Effector CD4-positive, alpha-beta T cell (primary cell): ENCODE measurements at regions not wholly inside any gene's neighbourhood (a gene's known extent, or its start where the extent isn't known, plus 50 kb on each side); places are given as distances from the start of the nearest gene placed in this dataset.
"Not testable (repeated sequence)": the region's sequence is repeated elsewhere in the genome, so short reads cannot be mapped to it uniquely, and the experiment has no call there.

ENCODE experiments used
- DNase-seq: peaks from one replicate; pipeline ENCODE4 v3.0.0-alpha.2; 2020

DNA sequence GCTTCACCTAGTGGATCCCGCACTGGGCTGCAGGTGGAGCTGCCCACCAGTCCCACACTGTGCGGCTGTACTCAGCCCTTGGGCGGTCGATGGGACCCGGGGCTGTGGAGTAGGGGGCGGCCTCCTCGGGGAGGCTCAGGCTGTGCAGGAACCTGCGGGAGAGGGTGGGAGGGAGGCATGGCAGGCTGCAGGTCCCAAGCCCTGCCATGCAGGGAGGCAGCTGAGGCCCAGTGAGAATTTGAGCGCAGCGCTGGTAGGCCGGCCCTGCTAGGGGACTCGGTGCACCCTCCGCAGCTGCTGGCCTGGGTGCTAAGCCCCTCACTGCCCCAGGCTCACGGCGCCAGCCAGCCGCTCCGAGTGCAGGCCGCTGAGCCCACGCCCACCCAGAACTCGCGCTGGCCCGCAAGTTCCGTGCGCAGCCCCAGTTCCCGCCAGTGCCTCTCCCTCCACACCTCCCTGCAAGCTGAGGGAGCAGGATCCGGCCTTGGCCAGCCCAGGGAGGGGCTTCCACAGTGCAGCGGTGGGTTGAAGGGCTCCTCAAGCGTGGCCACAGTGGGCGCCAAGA lies 1407.6 kb downstream of the EPHA7 start:
- no peak for DNase-seq

DNA sequence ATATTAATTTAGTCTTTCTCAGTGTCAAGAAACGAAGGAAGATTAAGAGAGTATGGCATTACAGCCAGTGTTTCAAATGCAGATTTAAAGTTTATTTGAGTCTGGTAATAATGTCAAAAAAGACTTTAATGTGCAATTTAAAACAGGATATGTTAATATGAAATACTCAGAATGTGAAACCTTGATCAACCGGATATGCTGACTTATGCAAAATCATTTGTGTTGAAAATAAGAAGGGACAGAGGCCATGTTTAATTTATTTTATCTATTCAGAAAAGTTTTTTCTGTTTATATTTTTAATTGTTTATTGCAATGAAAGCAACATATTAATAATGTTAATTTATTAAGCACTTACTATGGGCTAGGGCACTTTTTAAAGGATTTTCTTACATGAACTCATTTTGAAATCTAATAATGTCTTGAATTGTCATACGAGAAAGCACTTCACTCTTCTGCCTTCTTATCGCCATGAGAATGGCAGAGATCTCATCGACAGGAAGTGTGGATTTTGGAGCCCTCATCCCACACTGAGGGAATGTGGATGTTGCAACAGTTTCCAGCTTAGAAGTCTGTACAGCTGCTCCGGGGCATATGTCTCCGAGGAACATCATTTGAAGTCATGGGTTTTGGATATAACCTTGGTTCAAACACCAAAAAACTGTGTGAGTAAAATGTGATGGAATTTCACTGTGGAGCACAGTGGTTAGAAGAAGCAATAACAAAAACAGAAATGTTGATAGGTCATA lies 1410.4 kb downstream of the EPHA7 start:
- DNase-seq = no peak

DNA sequence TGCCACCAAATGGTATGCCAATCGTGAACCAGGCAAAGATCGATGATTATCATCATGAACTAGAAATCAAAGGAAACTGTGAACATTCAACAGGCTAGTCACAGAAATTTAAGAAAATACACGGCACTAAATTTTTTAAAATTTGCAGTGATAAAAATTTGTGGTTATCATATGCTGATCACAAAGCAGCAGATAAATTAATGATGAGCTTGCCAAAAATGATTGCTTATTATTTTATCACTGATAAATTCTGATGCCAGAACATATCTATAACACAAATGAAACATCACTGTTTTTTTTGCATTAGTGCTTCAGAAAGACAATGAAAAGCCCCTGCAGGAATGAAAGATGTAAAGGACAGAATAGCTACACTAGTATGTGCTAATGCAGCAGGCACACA lies 1413.2 kb upstream of the MAP3K7 start:
- DNase-seq = no peak

DNA sequence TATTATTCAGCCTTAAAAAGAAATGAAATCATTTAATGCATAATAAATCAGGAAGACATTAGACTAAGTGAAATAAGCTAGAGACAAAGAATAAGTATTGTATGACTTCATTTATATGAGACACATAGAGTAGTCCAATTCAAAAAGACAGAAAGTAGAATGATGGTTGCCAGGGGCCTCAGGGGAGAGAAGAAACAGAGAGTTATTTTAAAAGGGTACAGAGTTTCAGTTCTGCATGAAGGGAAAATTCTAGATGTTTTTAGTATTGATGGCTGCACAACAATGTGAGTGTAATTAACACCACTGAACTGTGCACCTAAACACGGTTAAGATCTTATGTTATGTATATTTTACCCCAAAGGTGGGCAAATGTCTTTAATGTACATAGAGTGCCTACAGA lies 1407.9 kb upstream of the MAP3K7 start:
- DNase-seq = no peak

DNA sequence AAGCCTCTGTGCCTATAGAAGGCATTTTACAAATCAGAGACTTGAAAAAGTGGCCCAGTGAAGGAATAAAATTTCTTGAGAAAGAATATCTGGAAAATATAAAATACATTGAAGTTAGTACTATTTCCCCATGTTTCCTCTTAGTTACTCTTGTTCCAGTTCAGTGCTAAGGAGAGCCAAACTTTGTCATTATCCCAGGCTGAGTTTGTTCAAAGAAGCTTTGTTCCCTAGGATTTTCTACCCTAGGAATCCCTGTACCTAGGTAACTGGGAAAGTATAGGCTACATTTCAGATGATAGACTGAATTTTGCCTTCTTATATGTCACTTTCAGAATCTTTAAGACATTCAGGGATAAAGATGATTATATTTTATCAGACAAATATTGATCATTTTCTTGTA lies 1395.7 kb upstream of the MAP3K7 start:
- DNase-seq = no peak

DNA sequence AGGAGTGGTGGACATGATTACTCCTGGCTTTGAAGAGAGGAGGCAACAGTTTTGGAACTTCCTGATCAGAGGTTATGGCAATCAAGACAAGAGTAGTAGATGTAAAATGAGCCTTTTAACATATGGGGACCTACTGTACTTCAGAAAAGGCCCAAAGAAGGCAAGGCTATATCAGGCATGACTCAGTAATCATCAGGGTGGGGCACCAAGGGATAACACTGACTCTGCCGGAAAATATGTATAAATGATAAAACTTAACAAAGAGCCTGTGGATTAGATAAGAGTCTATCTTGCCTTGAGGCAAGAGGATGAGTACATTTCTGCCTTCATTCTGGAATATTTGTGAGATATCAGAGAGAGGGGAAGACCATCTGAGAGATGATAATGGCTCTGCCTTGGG lies 1389.9 kb upstream of the MAP3K7 start:
- no peak for DNase-seq

DNA sequence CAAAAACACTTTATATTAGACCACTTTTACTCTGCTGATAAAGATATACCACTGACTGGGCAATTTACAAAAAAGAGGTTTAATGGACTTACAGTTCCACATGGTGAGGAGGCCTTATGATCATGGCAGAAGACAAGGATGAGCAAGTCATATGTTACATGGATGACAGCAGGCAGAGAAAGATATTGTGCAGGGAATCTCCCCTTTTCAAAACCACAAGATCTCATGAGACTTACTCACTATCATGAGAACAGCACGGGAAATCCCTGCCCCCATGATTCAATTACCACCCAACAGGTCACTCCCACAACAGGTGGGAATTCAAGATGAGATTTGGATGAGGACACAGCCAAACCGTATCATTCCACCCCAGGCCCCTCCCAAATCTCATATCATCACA lies 1383.8 kb upstream of the MAP3K7 start:
- DNase-seq = no peak

DNA sequence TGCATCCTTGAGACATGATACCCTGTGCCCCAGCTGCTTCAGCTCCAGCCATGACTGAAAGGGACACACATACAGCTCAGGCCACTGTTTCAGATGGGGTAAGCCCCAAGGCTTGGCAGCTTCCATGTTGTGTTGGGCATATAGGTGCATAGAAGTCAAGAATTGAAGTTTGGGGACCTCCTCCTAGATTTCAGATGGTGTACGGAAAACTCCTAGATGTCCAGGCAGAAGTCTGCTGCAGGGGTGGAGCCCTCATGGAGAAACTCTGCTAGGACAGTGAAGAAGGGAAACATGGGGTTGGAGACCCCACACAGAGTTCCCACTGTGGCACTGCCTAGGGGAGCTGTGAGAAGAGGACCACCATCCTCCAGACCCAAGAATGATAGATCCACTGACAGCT lies 1379.0 kb upstream of the MAP3K7 start:
- no peak for DNase-seq

DNA sequence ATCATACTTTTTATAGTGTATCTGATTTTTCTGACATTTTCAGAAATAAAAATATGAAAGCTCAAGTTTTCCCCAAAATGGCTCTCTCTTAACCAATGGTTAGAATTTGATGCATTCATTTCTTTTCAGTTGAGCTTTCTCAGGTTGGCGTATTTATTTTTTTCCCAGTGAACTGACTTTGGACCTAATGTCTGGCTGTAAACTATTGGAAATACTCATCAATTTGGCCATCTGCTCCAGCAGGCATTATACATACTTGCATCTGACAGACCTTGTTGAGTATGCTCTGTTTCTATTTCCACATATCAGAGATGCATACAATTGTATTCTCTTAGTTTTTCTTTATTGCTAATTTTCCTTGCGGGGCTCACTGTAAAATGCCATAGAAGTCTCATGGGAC lies 1374.8 kb upstream of the MAP3K7 start:
- DNase-seq = no peak

DNA sequence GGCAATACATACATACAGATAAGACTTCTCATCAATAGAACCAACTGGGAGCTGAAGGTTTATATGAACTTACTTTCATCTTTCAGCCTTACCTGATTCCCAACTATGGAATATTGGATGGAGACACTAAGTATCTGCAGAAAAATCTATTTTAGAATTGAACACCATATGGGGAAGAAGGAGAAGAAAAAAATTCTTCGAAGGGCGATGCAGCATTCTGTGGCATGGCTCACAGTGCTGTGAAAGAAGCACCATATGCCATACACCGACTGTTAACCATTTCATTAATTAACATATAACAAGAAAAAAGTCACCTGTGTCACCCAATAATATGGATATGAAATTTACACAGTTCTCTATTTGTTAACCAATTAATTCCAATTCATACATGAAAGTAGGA lies 1374.4 kb upstream of the MAP3K7 start:
- DNase-seq = no peak

DNA sequence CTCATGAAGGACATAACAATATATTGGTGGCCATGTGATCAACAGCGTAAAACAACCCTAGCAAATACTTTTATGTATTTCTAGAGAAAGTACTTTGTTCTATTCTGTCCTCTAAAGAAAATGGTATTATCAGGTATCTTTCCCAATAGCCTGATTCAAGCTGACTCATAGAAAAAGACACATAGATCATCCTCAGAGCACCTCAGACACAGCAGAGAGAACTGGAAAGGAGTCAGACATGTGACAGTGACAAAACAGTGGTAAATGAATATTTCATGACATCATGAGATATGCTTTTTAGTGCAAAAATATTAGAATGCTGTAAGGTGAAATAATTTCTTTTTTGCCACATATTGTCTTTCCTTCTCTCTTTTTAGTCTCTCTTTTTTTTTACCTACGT lies 1355.0 kb upstream of the MAP3K7 start:
- no peak for DNase-seq

DNA sequence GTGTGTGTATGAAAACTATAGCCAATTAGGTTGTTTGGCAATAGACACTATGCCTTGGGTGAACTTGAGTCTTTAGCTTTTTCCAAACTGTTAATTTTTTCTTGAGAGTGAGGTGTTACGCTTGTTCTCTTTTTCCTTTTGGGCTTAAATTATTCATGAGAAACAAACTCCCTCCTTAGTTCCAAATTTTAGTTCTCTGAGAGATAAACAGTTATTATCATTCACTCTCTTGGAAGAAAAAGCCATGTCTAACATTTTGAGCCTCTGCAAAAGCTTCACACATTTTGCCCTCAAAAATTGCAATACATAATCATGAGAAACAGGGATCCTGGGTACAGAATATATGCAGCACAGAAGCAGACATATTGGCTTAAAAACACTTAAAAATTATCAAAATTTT lies 1353.9 kb upstream of the MAP3K7 start:
- no peak for DNase-seq

DNA sequence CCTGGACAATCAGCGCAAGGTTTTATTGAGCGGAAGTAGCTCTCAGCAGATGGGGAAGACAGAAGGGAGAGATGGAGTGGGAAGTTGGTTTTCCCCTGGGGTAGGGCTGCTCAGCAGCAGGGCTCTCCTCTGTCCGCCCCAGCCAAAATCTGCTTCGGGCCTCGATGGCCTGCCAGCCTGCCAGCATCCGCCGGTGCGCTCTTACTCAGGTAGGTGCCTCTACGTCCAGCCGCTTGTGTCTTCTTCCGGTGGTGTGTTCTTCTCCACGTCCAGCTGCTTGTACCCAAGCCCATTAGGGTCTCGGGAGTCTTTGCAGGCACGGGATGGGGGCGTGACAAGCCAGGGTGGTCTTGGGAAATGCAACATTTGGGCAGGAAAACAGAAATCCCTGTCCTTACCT lies 1340.0 kb upstream of the MAP3K7 start:
- DNase-seq = no peak

DNA sequence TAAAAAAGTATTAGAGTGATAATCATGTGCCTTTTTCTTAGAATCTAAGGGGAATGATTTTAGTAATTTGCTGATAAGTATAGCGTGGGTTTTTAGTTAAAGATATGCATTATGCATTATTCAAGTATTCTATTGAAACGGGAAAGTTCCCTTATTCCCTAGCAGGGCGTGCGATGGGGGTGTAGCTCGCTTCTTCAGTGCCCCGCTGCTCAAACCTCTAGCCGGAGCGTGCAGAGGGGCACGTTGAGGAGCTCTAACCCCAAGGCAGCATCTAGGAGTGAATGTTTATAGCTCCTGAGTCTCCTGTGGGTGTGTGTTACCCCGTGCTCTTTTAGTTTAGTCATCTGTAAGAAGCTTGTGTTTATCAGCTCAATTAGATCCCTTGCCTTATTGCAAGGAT lies 1339.5 kb upstream of the MAP3K7 start:
- DNase-seq = no peak

DNA sequence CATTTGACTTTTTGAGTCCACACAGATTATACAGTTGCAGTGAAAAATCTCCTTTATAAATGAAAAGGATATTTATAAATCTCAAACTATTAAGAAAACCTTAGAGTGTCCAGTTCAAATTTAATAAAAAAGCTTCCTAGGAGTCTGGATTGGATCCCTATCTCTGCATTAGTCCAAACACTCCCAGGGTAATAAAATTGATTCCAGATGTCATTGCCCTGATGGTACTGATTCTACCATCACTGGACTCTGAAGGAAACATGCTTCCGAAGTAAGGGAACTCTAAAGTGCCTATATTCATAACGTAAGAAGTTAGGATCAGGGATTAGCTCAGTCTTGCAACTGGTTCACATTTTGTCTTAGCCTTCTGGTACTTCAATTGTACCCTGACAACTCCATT lies 1325.1 kb upstream of the MAP3K7 start:
- DNase-seq = no peak

DNA sequence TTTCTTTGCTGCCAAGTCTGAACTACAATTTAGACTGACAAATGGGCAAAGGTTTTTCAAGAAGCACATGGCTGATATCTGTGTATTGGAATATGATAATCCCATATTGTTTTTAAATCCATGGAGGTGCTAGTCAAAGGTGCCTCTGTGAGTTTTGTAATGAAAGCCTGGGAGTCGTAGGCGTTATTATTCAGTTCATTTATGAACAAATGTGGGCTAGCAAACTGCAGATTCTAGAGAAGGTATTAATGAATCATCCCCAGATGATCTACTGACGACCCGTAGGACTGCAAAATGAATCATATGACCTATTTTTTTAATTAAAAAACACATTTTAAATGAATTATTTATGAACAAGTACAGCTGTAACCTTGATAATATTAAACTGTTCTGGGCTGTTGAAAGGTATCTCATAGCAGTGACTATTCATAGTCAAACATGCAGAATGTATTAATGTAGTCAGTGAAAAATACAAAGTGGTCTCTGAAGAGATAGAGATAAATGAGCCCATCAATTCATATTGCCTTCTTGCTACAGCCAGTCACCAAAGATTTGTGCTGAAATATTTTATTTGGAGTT lies 1317.8 kb upstream of the MAP3K7 start:
- DNase-seq = no peak

DNA sequence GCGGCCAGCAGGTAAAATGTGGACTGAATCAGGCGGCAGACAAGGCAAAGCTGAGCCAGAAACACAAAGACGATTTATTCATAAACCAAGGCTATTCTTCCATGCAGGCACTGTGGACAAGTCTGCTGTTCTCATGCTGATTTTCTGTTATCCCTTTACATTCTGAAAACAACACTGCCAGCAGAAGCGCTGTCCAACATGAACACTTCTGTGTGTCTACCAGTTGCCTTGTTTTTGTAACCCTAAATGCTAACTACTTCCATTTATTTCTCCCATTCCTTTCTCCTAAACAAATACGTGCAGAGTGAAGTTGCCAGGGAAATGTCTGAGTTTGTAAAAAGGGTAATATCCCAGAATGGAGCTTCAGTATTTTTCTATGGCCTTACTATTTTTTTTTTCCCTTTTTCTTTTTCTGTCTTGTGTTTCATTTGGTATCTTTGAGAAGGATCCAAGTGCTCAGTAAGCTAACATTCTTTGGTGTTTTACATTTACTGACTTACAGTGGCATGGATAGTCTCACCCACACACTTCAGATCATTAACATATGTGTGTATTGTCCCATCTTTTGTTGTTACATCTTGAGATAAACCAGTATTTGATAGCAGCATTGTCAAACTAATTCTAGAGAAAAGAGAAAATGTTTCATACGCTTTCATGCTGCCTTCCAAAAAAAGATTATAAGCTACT lies 1308.9 kb upstream of the MAP3K7 start:
- no peak for DNase-seq

DNA sequence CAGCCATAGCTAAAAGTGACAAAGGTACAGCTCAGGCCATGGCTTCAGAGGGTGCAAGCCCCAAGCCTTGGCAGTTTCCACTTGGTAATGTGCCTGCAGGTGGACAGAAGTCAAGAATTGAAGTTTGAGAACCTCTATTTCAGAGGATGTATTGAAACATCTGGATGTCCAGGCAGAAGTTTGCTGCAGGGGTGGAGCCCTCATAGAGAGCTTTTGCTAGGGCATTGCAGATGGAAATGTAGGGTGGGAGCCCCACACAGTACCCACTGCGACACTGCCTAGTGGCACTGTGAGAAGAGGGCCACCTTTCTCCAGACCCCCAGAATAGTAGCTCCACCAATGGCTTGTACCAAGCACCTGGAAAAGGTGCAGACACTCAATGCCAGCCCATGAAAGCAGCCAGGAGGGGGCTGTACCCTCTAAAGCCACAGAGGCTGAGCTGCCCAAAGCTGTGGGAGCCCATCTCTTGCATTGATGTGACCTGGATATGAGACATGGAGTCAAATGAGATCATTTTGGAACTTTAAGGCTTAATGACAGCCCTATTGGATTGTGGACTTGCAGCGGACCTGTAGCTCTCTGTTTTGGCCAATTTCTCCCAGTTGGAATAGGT lies 1299.4 kb upstream of the MAP3K7 start:
- DNase-seq = no peak

DNA sequence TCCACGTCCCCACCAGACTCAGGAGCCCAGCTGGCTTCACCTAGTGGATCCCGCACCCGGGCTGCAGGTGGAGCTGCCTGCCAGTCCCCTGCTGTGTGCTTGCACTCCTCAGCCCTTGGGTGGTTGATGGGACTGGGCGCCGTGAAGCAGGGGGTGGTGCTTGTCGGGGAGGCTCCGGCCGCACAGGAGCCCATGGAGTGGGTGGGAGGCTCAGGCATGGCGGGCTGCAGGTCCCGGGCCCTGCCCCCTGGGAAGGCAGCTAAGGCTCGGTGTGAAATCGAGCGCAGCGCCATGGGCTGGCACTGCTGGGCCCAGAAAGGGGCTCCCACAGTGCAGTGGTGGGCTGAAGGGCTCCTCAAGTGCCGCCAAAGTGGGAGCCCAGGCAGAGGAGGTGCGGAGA lies 1294.9 kb upstream of the MAP3K7 start:
- not testable (repeated sequence) for DNase-seq

DNA sequence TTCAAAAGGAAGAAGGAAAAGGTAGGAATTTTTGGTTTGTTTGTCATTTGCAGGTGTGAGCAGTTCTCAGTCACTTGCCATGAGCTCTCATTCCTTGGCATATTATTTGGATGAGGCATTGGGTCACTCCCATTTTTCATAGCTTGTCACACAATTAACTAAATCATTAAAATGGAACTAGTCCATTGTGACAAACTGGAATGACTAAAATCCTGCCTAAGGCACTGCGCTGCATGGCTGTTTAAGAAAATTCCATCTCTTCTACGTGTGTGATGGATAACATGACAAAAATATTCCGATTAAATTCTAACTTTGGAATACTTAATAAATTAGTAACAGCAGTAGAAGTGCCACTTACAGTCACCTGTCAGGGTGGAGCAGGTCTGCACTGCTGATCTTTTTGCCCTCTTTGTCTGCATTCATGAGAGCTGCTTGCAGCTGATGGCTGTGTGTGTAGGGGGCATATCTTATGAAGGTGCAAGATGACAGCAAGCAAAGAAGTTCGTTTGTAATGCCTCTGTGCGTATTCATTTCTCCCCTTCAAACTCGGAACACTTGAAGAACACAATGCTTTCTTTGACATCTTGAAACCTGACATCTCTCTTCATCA lies 1292.6 kb upstream of the MAP3K7 start:
- DNase-seq = no peak

DNA sequence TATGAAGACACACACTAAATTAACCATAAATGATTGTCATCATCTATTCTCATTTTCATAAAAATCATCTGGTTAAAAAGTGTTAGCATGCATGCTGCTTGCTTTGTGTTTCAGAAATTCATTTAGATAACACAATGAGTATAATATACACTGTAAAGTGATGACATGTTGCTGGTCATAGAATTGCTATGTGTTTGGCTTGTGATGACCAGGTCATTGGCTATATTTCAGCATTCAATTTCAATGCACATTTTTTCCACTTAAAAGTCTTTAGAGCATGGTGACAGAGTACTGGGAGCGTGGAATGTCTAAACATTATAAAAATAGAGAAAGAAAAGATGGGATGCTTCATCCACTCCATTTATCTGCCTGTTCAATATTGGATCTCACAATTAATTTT lies 1291.1 kb upstream of the MAP3K7 start:
- DNase-seq = no peak

DNA sequence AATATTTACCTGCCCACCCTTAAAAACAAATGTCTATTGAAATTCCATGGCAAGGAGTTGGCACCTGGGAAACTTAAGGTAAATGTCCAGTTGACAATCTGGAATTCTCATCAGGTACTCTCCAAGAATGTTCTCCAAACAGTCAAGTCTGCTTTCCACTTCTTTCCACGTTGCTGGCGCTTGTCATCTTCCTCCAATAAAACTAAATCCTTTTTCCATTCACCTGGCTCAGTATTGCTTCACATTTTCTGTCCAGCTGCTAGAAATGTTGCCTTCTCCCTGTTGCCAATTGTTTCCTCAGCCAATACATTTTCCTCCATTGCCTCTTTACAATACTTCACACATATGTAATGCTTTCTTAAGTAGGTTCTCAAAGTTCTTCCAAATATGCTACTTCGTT lies 1288.1 kb upstream of the MAP3K7 start:
- DNase-seq = no peak

DNA sequence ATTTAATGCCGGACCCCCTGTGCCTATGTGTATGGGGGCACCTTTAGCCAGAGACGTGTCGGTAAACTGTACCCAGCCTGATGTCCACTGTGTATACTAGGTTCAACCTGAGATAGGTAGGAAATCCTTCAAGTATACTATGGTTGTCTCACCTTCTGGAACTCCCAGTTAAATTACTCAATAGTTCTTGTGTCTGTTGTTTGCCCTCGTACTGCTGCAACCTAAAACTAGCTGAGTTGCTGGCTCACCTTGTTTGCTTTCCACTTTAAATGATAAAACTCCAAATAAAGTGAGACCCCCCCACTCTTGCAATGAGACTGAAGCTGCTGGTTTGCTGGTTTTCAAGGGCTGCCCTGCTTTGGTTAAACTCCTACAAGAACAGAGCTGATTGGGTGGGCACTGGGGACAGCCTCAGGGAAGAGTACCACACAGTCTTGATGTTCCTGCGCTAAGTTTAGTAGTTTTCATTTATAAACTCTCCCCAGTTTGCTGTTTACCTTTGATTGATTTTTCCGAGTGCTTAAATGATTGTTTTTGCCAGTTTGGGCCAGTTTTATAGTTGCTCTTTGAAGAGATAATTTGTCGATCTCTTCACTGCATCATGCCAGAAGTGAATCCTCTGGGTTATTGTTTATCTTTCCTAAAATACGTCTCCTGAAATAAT lies 1281.8 kb upstream of the MAP3K7 start:
- no peak for DNase-seq
